ENCODE measurements at regions not wholly inside any gene's neighbourhood (a gene's known extent, or its start where the extent isn't known, plus 50 kb on each side); places are given as distances from the start of the nearest gene placed in this dataset.

DNA sequence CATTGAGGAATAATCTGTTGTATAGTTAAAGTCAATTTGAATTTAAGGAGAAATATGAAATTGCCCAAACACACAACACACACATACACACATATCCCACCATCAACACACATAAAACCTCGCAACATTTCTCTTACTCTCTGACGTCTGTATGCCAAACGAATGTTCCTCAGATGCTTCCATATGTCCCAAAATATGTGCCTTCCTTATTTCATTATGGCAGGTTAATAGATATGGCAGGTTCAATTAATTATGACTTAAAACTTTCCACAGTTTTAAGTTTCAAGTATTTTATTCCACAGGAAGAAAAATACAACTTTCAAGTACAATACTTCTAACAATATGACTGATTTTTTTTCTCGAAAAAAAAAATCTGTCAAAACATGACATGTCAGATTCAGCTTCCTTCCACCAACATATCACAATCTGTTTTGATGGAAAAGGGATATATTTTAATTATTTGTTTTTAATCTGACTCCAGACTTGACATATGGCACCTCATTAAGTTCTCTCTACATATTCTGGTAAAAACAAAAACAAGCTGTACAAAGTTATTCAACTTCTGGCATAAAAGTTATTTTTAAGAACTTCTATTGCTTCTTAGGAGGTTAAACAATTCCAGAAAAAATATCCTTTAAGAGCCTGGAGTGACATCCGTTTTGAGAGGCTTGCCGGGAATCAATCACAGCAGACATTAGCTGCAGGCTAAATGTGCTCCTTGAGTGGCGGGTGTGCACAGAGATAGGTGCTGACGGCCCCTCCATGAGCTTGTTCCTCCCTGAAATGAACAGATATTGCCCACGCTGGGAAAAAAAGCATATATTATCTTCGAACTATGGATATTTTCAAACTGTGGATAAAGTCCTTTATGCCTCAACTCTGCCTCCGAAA, 812.7 kb downstream of the DCDC2C start:
- DNase-seq = no peak

- DNase-seq = no peak
Measured at GRCh38 chr2:4518596-4518995, 815.2 kb downstream of the DCDC2C start.

GRCh38 chr2:4522498-4523421, 819.4 kb downstream of the DCDC2C start:
- no peak for DNase-seq

DNA sequence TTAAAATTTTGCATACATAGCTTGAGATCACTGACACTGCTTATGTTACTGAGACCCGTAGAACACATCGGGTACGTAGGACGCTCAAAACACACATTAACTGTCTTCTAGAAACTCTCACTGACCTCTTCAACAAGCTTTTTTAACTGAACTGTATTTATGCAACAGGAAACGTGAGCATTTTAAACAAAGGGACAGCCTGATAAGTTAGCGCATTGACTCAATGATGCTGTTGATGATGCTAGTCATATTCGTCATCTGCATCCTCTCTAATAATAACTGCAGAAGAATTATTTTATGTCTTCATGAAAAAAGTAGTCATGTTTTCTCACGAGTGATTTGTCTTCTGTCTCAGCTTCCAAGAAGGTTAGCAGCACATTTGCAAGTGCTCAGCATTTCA, 824.0 kb downstream of the DCDC2C start:
- DNase-seq = no peak

- DNase-seq = no peak
Measured at GRCh38 chr2:4528246-4528645, 824.9 kb downstream of the DCDC2C start.

DNA sequence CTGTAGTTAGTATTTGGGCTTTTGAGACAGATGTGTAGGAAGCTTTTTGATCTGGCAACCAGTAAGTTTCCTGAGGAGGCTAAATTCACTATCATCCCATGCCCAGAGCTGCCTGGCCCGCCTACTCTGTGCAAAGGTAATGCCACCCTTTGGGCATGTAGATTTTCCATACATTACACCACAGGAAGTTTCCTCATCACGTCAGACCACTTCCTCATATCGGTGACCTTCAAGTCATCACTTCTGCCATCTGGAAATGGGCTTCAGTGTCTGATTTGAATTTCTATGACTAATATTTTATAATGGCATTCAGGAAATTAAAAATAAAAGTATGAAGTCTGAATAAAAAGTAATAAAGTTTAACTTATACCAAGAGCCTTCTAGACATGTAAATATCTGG, 825.4 kb downstream of the DCDC2C start:
- no peak for DNase-seq

- no peak for DNase-seq
Measured at GRCh38 chr2:4529738-4530137, 826.4 kb downstream of the DCDC2C start.

DNA sequence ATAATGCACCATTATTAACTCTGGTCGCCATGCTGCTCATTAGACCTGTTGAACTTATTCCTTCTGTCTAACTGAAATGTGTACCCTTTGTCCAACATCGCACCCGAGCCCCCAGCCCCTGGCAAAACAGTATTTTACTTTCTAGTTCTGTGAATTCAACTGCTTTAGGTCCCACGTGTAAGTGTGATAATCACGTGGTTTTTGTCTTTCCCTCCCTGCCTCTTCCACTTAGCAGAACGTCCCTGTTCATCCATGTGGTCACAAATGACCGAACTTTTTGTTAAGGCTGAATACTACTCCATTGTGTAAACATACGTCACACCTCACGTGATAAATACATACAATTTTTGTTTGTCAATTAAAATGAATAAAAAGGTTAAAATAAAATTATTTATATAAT, 826.9 kb downstream of the DCDC2C start:
- no peak for DNase-seq

DNA sequence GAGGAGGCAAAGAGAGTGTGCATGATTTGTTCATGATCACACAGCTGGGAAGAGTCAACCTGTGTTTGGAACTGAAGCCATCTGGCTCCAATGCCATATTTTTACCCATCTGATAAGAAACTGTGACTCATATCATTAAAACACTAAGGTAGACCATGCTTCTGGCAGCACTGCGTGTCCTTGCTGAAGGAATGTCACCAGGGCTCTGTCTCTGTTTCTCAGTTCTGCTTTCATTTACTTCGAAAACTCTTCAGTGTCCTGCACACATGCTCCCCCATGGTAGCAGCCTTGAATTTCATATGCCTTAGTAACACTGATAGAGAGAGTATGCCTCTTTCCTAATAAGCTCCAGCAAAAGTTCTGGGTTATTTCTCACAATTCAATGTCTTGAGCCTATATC, 830.4 kb downstream of the DCDC2C start:
- DNase-seq = no peak

DNA sequence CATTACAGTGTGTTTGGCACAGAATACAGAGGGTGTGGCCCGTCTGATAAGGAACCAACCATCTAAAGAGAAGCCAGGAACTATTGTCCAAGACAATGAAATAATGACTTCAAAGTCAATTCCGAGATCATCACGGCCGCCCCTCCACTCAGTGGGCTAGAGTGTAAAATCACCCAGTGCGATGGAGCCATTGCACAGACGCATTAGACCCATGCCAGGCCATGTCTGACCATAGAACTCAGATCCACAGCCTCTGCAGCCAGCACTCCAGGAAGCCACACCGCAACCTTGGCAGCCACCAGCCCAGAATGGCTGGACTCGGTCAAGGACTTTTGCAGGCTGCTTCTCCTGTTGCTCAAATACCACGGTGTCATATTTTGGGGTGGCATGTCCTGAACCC, 835.7 kb downstream of the DCDC2C start:
- no peak for DNase-seq

- DNase-seq = no peak
Measured at GRCh38 chr2:4549666-4550210, 846.4 kb downstream of the DCDC2C start.

DNA sequence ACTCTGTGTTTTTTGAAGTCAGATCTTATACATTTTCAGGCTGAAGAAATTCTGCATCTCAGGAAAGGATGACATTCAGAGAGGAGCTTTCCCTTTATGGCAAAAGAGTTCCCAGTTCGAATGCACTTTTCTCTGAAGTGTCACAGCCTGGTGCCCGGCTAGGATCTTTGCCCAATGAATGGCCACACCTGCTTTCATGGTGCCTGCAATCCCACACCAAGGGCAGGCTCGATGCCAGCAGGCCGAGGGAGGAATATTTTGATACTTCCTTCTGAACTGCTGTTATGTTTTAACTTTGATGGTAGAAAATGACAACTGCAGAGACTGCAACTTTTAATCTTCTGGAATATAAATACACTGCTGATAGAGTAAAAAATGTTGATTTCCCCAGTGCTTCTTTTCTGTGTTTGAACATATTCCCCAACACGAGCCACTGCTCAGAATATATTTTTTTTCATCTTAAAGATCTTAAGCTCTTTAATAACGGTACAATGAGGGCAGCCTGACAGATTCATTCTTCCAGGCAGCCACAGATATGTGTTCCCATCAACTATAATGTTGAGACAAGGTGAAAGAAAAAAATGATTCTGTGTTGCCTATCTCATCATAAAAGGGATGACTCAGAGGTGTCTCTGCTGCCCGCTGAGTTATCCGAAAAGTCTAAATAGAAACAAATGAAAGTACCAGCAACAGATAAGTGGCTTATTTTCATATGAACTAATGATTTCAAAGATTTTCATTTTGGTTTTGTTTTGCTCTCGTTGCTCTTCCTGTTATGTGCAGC, 848.5 kb downstream of the DCDC2C start:
- no peak for DNase-seq

GRCh38 chr2:4553241-4553640, 849.9 kb downstream of the DCDC2C start:
- no peak for DNase-seq

DNA sequence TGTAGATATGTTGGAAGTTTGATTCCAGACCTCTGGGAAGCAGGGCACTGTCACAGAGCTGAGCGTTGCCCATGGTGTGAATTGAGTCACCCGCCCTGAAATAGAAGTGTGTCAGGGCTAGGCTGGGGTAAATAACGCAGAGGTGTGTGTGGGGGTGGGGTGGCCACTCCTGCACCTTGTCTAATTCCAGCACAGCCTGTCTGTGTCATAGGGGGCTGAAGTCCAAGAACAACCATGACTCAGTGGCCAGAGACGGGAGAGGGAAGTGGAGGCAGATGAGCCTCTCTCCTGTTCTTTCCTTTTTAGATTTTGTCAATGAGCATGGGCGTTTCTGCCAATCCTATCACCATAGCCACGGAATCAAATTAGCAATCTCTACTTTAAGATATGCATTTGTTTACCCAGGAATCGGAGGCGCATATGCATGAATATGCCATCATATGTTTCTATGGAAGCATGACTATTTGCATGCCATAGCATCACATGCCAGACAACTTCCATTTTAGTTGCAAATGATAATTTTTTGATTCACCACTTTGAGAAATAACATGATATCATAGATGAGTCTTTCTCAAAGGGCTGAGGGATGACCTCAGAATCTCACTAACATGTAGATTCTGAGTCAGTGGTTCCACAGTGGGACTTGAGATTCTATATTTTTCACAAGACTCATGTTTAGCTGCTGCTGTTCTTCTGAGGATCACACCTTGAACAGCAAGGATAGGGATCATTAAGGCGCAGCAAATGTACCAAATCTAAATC, 852.9 kb downstream of the DCDC2C start:
- DNase-seq = no peak

DNA sequence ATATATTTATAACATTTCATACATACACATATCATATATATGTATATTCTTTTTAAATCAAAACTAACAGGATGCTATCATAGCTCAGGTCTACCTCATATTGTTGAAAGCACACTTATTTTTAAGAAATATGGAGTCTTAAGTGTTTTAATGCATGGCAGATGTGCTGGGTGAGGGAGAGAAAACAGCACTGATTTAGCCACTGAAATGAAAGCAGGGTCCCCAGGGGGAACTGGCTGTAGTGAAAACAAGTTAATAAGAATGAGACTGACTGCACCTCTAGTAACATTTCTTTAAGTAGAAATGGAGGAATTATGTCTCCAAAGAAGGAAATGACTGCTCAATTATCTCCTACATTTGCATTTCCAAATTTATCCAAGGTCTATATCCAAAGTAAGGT, 857.8 kb downstream of the DCDC2C start:
- DNase-seq = no peak

GRCh38 chr2:4576075-4576474, 872.7 kb downstream of the DCDC2C start:
- no peak for DNase-seq

DNA sequence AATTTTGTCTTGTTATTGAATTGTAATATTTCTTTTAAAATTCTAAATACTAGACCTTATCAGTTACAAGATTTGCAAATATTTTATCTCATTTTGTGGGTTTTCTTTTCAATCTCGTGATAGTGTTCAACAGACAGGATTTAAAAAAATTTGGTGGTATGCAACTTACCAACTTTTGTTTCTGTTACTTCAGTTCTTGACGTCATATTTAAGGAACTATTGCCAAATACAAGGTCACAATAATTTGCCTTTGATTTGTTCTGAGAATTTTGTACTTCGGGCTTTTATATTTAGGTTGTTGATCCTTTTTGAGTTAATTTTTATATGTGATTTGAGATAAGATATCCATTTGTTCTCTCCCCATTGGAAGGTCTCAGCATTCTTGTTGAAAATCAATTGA, 876.6 kb downstream of the DCDC2C start:
- DNase-seq = no peak

DNA sequence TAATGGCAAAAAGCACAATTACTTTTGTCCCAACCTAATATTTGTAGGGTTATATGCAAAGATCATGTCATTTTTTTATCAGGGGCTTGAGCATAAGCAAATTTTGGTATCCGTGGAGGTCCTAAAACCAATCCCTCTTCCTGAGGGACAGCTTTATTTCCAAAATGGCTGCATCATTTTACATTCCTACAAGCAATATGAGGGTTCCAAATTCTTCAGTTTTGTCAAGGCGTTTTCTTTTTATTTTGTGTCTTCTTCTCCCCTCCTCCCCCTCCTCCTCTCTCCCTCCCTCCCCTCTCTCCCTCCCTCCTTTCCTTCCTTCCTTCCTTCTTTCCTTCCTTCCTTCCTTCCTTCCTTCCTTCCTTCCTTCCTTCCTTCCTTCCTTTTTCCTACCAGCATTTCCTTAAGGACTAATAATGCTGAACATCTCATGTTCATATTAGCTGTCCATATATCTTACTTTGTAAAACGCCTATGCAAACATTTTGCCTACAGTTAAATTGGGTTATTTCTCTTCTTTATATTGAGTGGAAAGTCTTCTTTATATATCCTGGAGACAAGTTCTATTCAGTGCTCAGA, 881.8 kb downstream of the DCDC2C start:
- DNase-seq = no peak

DNA sequence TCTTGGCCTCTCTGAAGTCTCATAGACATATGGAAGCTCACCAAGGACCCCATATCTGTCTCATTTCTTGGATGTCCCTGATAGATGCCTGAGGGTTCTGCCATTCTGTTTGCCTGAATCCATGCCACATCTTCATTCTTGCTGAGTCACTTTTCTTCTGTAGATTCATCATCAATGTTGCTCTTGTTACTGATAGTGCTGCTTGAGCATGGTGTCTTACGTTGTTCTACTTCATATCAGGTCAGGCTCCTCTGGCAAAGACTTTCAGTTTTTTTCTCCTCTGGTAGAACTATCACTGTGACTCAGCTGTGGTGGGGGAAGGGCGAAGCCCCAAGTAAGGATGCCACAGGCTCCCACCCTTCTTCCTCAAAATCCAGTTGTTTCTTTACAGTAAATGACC, 885.2 kb downstream of the DCDC2C start:
- DNase-seq = no peak

DNA sequence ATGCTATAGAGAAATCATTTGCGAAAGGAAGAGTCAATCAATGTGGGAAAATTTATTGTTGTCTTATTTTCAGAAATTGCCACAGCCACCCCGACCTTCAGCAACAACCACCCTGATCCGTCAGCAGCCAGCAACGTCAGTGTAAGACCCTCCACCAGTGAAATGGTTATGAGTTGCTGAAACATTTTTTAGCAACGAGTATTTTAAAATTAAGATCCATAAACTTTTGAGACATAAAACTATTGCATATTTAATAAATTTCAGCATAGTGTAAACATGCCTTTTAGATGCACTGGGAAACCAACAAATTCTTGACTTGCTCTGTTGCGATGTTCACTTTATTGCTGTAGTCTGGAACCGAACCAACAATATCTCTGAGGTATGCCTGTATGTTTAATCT, 887.9 kb downstream of the DCDC2C start:
- DNase-seq = no peak

DNA sequence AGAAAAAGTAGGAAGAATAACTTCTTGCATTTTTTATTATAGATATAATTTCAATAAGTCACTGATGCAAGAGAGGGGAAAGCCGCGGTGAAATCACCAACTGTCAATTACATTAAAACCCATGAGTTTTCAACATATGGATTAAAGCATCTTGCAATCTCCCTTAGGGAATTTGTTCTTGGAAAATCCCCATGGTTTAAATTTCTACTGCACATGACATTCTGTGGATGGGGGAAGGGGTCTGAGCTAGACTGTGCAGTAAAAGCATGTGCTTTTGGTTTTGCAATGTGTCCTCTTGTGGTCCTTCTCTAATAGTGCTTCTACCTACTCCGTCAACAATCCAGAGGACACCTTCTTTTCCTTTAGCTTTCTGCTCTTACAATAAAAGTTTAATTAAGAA, 894.0 kb downstream of the DCDC2C start:
- no peak for DNase-seq

- no peak for DNase-seq
Measured at GRCh38 chr2:4604767-4605166, 901.4 kb downstream of the DCDC2C start.
